ENCODE measurements at regions not wholly inside any gene's neighbourhood (a gene's known extent, or its start where the extent isn't known, plus 50 kb on each side); places are given as distances from the start of the nearest gene placed in this dataset.

DNA sequence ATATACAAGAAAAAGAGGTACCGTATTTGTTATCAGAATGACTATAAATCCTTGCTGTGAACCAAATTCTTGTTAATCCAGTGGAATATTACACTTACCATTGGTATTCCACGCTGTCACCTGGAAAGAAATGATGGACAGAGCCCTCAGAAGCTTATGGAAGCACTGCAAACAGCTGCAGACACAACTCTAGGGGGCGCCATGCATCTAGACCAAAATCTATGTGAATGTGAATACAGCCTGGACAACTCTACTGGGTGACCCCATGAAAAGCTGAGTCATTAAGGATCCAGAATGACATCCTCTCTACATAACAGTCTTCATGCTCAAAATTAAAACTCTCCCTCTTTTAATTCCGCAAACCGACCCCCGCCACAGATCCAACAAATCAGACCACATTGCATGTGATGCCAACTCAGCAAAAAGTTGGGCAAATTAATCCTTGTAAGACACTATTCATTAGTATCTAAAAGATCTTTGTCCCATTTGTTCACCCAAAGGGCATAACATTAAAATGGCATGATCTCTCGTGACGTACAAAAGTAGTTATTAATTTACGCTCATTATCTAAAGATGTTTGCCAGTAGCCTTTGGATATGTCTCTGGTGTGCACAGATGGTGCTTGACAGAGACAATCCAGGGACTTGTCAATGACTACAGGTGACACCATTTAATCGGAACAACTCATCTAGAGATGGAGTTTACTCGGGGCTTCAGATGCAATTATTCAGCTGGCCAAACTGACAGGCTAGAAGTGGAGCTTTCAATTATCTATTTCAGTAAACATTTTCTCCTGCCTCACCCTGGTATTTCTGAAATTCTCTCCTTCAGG is 552.7 kb upstream of the PSMD7 start:
- no peak for DNase-seq (ENCODE audit: low read depth)

DNA sequence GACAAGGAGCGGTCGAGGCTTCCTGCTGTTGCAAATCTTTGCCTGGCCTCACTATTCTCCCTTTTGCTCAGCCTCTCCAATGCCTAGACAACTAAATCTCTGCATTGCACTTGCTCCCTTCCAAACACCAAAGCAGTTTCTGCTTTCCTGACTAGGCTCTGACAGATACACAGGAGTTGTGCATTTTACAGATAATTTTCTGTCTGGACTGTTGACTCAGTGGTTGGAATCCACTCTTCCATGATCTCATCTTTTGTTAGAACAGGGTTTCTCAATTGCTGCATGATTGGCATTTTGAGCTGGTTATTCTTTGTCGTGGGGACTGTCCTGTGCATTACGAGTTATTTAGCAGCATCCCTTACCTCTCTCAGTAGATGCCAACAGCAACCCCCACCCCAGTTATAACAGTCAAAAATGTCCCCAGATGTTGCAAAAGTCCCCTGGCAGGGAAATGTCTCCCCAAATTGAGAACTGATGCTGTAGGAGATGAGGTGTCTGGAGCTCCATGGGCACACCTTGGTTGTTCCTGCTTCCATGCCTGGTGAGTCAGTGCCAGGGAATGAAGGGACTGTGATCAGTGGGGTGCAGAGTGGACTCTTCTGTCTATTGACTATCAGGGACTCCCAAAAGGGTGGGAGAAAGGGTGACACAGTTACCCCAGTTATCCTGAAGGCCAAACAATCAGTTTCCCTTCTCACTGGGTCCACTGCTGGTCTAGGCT is 557.4 kb upstream of the PSMD7 start:
- no peak for DNase-seq (ENCODE audit: low read depth)

DNA sequence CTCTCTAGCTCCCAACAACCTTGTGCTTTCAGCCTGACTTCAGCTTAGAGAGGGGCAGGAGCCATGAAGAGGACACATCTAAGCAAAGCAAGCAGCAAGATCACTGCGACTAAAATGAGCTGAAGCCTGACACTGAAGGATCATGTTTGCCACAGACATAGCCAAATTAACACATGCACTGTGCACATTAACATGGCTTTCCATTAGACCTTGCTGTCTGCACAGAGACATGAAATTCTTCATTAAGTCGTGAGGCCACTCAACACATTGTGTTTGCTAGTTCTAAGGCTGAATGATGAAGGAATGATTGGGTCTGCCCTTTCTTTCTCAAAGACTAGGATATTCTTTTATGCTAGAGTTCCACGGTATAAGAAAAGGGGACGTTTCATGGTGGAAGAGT is 558.3 kb upstream of the PSMD7 start:
- no peak for DNase-seq (ENCODE audit: low read depth)

GRCh38 chr16:73737637-73738036 is 559.0 kb upstream of the PSMD7 start:
- no peak for DNase-seq (ENCODE audit: low read depth)

DNA sequence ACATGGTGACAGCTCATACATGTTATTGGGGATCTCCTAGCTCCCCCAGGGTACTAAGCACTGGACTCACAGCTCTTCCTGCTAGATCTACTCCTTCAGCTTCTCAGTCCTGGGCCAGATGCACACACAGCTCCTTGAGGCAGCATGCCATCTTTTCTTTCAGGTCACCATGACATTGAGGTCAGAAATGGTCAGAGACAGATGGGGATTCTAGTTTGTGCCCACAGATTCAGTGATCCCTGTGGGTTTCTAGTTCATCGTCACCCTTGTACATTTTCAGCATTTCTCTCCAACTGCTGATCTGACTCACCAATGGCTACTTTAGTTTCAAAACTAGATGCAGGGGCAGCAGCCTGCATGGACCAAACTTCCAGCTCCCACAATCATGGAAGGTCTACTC is 560.7 kb upstream of the PSMD7 start:
- DNase-seq (ENCODE audit: low read depth) = no peak

DNA sequence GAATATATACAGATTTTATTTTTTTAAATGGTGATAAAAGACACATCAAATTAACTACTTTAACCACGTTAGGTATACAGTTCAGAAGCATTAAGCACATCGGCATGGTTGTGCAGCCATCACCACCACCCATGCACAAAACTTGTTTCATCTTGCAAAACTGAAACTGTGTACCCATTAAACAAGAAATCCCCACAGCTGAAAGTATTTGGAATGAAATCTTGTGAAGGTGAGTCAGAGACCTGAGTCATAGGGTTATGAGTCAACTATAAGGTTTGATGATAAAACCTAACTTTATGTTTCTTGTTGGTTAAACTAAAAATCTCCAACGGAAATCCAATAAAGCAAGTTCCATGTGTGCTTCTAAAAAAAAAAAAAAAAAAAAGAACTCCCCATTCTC is 561.6 kb upstream of the PSMD7 start:
- peak; percentile 82 for DNase-seq (ENCODE audit: low read depth)

- DNase-seq (ENCODE audit: low read depth) = no peak
Observed at GRCh38 chr16:73732681-73733080, 563.9 kb upstream of the PSMD7 start.

GRCh38 chr16:73732143-73732542 is 564.5 kb upstream of the PSMD7 start:
- no peak for DNase-seq (ENCODE audit: low read depth)

DNA sequence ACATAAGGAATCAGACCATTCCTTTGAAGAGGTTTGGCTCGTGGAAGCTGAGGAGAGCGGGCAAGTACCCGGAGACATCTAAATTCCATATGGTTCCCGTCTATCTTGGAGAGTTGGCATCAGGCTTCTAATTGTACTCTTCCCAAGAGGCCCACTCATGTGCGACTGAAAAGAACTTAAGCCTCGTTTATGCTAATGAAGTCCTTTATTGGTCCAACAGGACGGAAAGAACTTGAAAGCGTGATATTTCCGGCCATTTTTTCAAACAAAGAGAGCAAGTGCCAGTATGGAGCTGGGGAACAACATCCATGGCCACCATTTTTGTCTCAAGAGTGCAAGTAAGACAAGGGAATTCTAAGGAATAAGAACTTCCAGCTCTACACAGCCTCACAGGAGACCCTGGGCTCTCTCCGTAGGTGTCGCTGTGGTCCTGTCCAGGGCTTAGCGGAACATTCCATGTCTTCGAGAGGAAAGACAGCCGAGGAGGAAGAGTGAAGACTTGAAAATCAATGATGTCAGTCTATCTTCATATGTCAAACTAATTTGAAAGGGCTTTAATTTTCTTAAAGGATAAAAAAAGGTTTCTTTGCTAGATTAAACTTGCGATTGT is 566.0 kb upstream of the PSMD7 start:
- DNase-seq (ENCODE audit: low read depth) = no peak

GRCh38 chr16:73725156-73725555 is 571.5 kb upstream of the PSMD7 start:
- DNase-seq (ENCODE audit: low read depth) = no peak

DNA sequence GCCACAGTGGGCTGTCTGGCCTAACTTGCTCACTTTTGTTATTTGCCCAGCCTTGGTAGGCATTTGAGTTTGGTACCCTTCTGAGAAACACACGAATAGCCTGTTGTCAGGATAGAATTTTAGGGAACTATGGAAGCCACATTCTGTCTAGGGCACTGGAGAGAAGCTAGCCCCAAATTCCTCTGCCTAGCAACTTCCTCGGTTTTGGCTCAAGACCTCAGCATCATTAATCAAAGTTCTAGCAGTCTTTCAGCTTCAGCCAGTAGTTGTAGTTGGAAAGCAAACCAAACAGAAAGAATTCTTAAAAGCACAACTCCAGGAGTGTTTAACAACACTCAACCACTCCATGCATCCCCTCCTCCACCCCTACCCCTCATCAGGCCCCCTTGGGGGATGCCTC is 572.1 kb upstream of the PSMD7 start:
- no peak for DNase-seq (ENCODE audit: low read depth)

- no peak for DNase-seq (ENCODE audit: low read depth)
Observed at GRCh38 chr16:73717266-73717974, 579.2 kb upstream of the PSMD7 start.

GRCh38 chr16:73714976-73715375 is 581.6 kb upstream of the PSMD7 start:
- no peak for DNase-seq (ENCODE audit: low read depth)

- no peak for DNase-seq (ENCODE audit: low read depth)
Observed at GRCh38 chr16:73713778-73714495, 582.7 kb upstream of the PSMD7 start.

GRCh38 chr16:73713251-73713650 is 583.4 kb upstream of the PSMD7 start:
- no peak for DNase-seq (ENCODE audit: low read depth)

DNA sequence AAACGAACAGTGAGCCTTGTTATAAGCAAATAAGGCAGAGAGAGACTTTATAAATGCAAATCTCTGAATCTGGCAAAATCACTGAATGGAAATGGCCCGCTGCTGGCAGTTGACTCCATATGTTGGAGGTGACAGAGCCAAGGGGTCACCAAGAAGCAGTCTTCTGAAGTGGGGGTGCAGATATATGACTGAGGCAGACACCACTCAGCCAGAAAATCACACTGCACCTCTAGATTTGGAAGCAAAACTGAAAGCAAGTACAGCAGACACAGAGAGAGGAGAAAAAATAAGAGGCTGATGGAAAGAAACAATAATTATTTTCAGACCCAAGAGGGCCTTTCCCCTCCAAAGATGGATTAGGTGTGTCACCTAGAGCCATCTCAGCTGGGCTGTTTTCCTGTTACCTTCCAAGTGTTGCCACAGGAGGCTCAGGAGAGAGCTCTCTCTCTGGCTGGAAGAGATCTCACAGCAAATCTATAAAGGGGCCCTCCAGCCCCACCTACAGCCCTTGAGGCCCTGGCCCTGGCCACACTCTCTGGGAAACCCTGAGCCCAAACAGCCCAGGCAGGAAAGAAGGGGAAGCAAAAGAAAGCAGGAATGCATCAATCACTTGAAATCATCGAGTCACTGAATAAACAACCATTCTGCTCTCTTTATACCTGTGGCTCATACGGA is 585.1 kb upstream of the PSMD7 start:
- DNase-seq (ENCODE audit: low read depth) = no peak

- no peak for DNase-seq (ENCODE audit: low read depth)
Observed at GRCh38 chr16:73710526-73710925, 586.1 kb upstream of the PSMD7 start.

DNA sequence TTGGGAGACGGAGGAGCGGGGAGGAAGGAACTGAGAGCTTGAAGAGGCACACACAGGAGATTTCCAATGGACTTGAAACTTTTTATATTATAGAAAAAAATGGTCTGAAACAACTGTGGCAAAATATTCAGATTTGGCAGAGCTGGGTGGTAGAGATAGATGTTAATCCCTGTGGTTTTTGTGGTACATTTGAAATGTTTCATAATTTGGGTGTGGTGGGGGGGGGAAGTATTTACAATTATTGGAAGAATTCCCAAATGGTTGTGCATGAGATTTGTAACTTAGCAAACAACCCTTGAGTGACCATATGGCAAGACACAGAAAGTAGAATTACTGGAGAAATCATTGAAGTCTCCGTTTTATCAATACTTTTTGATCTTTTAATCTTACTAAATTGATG is 588.8 kb upstream of the PSMD7 start:
- DNase-seq (ENCODE audit: low read depth) = no peak

DNA sequence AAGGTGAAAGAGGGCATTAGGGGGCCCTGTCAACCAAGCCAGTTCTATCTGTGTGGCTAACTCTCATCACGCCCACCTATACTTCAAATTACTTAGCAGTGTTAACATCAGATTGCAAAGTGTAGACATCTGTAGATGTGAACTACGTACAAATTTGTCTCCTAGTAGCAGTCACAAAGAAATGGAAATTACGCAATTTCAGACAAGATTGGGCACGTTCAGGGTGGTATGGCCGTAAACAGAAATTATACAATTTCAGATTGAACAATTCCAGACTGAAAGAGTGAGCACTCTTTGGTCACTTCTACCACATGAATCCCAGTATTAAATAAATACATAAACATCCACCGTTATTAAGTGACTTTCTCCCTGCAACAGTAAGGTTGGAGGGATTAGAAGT is 592.7 kb upstream of the PSMD7 start:
- DNase-seq (ENCODE audit: low read depth) = no peak

GRCh38 chr16:73697336-73697735 is 599.3 kb upstream of the PSMD7 start:
- DNase-seq (ENCODE audit: low read depth) = no peak

- no peak for DNase-seq (ENCODE audit: low read depth)
Observed at GRCh38 chr16:73692861-73693260, 603.8 kb upstream of the PSMD7 start.

Data from HS-5 (cell line).